ENCODE measurements at regions not wholly inside any gene's neighbourhood (a gene's known extent, or its start where the extent isn't known, plus 50 kb on each side); places are given as distances from the start of the nearest gene placed in this dataset.

- no peak overlapping the region for H3K27ac Mint-ChIP-seq
- H3K36me3 Mint-ChIP-seq = no peaks in the 10 kb centered on the region
- ChIA-PET POLR2A (no interaction called here), CTCF (no interaction called here)
- H3K4me3 Mint-ChIP-seq = no peak overlapping the region
- H3K4me1 Mint-ChIP-seq = no peaks in the 10 kb centered on the region; the same call in 1 of the 2 replicates
- DNase-seq (ENCODE audit: low spot score) (no peak), ATAC-seq (no peak)
- TF ChIP-seq RELA (CRISPR knock-in tag; IDR thresholded peaks at IDR 0.05; ENCODE audit: borderline replicate concordance) = no peak
- TF ChIP-seq ESRRA (CRISPR knock-in tag; IDR thresholded peaks at IDR 0.05; ENCODE audit: borderline replicate concordance) = no peak
- TF ChIP-seq TEAD4 (CRISPR knock-in tag; IDR thresholded peaks at IDR 0.05) = no peak
- TF ChIP-seq ATF2 (CRISPR knock-in tag; IDR thresholded peaks at IDR 0.05; ENCODE audit: borderline replicate concordance, low read depth) = no peak
- TF ChIP-seq MXD4 (CRISPR knock-in tag; IDR thresholded peaks at IDR 0.05; ENCODE audit: borderline replicate concordance) = no peak
- no peak for TF ChIP-seq ZNF138 (CRISPR knock-in tag; conservative IDR thresholded peaks at IDR 0.05)
- TF ChIP-seq NR1H2 (CRISPR knock-in tag; IDR thresholded peaks at IDR 0.05) = no peak
- no peak for TF ChIP-seq FOXJ3 (CRISPR knock-in tag; IDR thresholded peaks at IDR 0.05; ENCODE audit: borderline replicate concordance)
- H3K27me3 Mint-ChIP-seq (ENCODE audit: low read depth) = no peaks in the 10 kb centered on the region
- 0 out of 2 replicates have a peak, but pooled peaks cover 3% of the 10 kb centered on the region for H3K9me3 Mint-ChIP-seq
Observed at GRCh38 chr13:89454681-89455080, 1783.5 kb downstream of the SLITRK5 start.

GRCh38 chr13:89455225-89455624, 1784.1 kb downstream of the SLITRK5 start:
- DNase-seq (ENCODE audit: low spot score) = no peak
- no peak for TF ChIP-seq JUN (CRISPR knock-in tag; IDR thresholded peaks at IDR 0.05)
- TF ChIP-seq NR3C1 (CRISPR knock-in tag; conservative IDR thresholded peaks at IDR 0.05; ENCODE audit: low read depth) = no peak
- no peak for TF ChIP-seq CBFB (CRISPR knock-in tag; IDR thresholded peaks at IDR 0.05; ENCODE audit: low read depth)
- no peak for TF ChIP-seq TEAD4 (CRISPR knock-in tag; IDR thresholded peaks at IDR 0.05)
- TF ChIP-seq PRDM15 (CRISPR knock-in tag; IDR thresholded peaks at IDR 0.05) = no peak
- TF ChIP-seq MAX (CRISPR knock-in tag; IDR thresholded peaks at IDR 0.05) = no peak
- no peak for TF ChIP-seq RORB (CRISPR knock-in tag; IDR thresholded peaks at IDR 0.05)
- H3K36me3 Mint-ChIP-seq = no peaks in the 10 kb centered on the region
- no peaks in the 10 kb centered on the region for H3K27me3 Mint-ChIP-seq (ENCODE audit: low read depth)
- POLR2A ChIA-PET = no interaction called here
- no peak for ATAC-seq
- CTCF ChIA-PET = no interaction called here
- 0 out of 2 replicates have a peak, but pooled peaks cover 3% of the 10 kb centered on the region for H3K9me3 Mint-ChIP-seq
- no peak overlapping the region for H3K27ac Mint-ChIP-seq
- no peaks in the 10 kb centered on the region; the same call in 1 of the 2 replicates for H3K4me1 Mint-ChIP-seq
- no peak overlapping the region for H3K4me3 Mint-ChIP-seq

- DNase-seq (ENCODE audit: low spot score) = no peak
- no peaks in the 10 kb centered on the region; the same call in 1 of the 2 replicates for H3K4me1 Mint-ChIP-seq
- no peak for ATAC-seq
- H3K4me3 Mint-ChIP-seq = no peak overlapping the region
- H3K27ac Mint-ChIP-seq = no peak overlapping the region
- H3K36me3 Mint-ChIP-seq = no peaks in the 10 kb centered on the region
- ChIA-PET CTCF (no interaction called here), POLR2A (no interaction called here)
- H3K9me3 Mint-ChIP-seq = 0 out of 2 replicates have a peak, but pooled peaks cover 3% of the 10 kb centered on the region
- no peaks in the 10 kb centered on the region for H3K27me3 Mint-ChIP-seq (ENCODE audit: low read depth)
- TF ChIP-seq USF2 (CRISPR knock-in tag; IDR thresholded peaks at IDR 0.05) = no peak
- TF ChIP-seq NFYB (CRISPR knock-in tag; conservative IDR thresholded peaks at IDR 0.05; ENCODE audit: low read depth) = no peak
- TF ChIP-seq KAT7 (CRISPR knock-in tag; IDR thresholded peaks at IDR 0.05; ENCODE audit: borderline replicate concordance) = no peak
- TF ChIP-seq ZNF532 (CRISPR knock-in tag; IDR thresholded peaks at IDR 0.05; ENCODE audit: borderline replicate concordance) = no peak
- no peak for TF ChIP-seq ZNF219 (CRISPR knock-in tag; IDR thresholded peaks at IDR 0.05; ENCODE audit: borderline replicate concordance)
Observed at GRCh38 chr13:89455741-89456140, 1784.6 kb downstream of the SLITRK5 start.
